Neural progenitor cell (in vitro differentiated cells): ENCODE measurements at regions not wholly inside any gene's neighbourhood (a gene's known extent, or its start where the extent isn't known, plus 50 kb on each side); places are given as distances from the start of the nearest gene placed in this dataset.

Experiments used
- DNase-seq: peaks from one replicate; pipeline ENCODE4 v3.0.0-alpha.2; 2016; ENCODE audit warnings: low spot score
- H2AFZ ChIP-seq: fragments of 200-600 bp; sonication (generic); replicated peaks from 2 replicates; pipeline ENCODE4 v1.6.1; 2016; ENCODE audit warnings: antibody characterized with exemption
- H3F3A ChIP-seq: fragments of 200-600 bp; sonication (generic); 2 replicates; pipeline ENCODE4 v1.6.1; 2016; ENCODE audit warnings: antibody characterized with exemption, low read depth
- H3K27ac ChIP-seq: fragments of 200-600 bp; sonication (generic); 2 replicates; pipeline ENCODE4 v1.5.1; 2016; ENCODE audit warnings: mild to moderate bottlenecking
- H3K27me3 ChIP-seq: fragments of 200-600 bp; sonication (generic); 2 replicates; pipeline ENCODE4 v1.6.1; 2016; ENCODE audit warnings: mild to moderate bottlenecking, moderate library complexity
- H3K36me3 ChIP-seq: fragments of 200-600 bp; sonication (generic); 2 replicates; pipeline ENCODE4 v1.5.1; 2016
- H3K4me1 ChIP-seq: fragments of 200-600 bp; sonication (generic); 2 replicates; pipeline ENCODE4 v1.6.1; 2016; ENCODE audit warnings: mixed run types
- H3K4me2 ChIP-seq: fragments of 200-600 bp; sonication (generic); 2 replicates; pipeline ENCODE4 v1.6.1; 2016
- H3K4me3 ChIP-seq: fragments of 200-600 bp; sonication (generic); 2 replicates; pipeline ENCODE4 v1.5.1; 2016
- H3K79me2 ChIP-seq: fragments of 200-600 bp; sonication (generic); 2 replicates; pipeline ENCODE4 v1.6.1; 2016; ENCODE audit warnings: low read depth
- H3K9ac ChIP-seq: fragments of 200-600 bp; sonication (generic); 2 replicates; pipeline ENCODE4 v1.6.1; 2016
- H3K9me3 ChIP-seq: fragments of 200-600 bp; sonication (generic); 2 replicates; pipeline ENCODE4 v1.5.1; 2016; ENCODE audit warnings: low read depth
- H4K20me1 ChIP-seq: fragments of 200-600 bp; sonication (generic); 2 replicates; pipeline ENCODE4 v1.6.1; 2016; ENCODE audit warnings: low read depth
- H3K27ac Mint-ChIP-seq: 3 replicates; pipeline ENCODE4 v1.8.0; 2021; ENCODE audit warnings: mixed read lengths
- H3K27me3 Mint-ChIP-seq: 2 replicates; pipeline ENCODE4 v1.8.0; 2022; ENCODE audit warnings: low read depth, mild to moderate bottlenecking, inconsistent platforms, moderate library complexity, mixed read lengths; ENCODE audit not compliant: insufficient read depth
- H3K36me3 Mint-ChIP-seq: 3 replicates; pipeline ENCODE4 v1.8.0; 2021; ENCODE audit warnings: mixed read lengths
- H3K4me1 Mint-ChIP-seq: 3 replicates; pipeline ENCODE4 v1.8.0; 2021; ENCODE audit warnings: mixed read lengths
- H3K4me3 Mint-ChIP-seq: 3 replicates; pipeline ENCODE4 v1.8.0; 2021; ENCODE audit warnings: mild to moderate bottlenecking, moderate library complexity, mixed read lengths
- H3K9me3 Mint-ChIP-seq: 3 replicates; pipeline ENCODE4 v1.8.0; 2020; ENCODE audit warnings: mixed read lengths
- CTCF ChIP-seq: fragments of 200-600 bp; sonication (generic); IDR thresholded peaks from 2 replicates; pipeline ENCODE4 v1.5.1; 2017; ENCODE audit warnings: antibody characterized with exemption, mild to moderate bottlenecking
- EZH2 ChIP-seq: fragments of 200-600 bp; sonication (generic); IDR thresholded peaks from 2 replicates; pipeline ENCODE4 v1.6.1; 2017; ENCODE audit warnings: antibody characterized with exemption, mild to moderate bottlenecking, moderate library complexity
- EZH2phosphoT487 ChIP-seq: fragments of 200-600 bp; sonication (generic); IDR thresholded peaks from 2 replicates; pipeline ENCODE4 v1.6.1; 2017; ENCODE audit warnings: antibody characterized with exemption

DNA sequence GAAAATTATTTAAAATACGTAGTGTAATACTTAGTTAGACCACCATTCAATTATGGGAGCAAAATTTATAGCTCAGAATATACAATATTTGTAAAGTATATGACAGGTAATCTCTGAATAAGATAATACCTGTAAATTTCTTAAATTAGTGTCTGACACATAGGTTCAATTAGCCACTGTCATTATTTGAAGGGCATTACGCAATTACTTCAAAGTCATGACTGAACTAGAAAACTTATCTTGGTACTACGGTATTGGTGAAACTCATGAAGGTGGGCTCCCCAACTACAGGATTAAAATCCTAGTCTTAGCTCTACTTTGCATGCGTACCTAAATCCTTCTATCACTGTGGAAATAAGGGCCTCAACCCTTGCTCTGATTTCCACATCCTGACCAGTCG lies 860.7 kb downstream of the PCDH19 start:
- peaks cover 13% of the 10 kb centered on the region for H3K9me3 ChIP-seq
- no peak for TF ChIP-seq EZH2
- TF ChIP-seq CTCF, result no peak
- TF ChIP-seq EZH2phosphoT487, result no peak
- H3K4me1 ChIP-seq, result no peaks in the 10 kb centered on the region
- no peak overlapping the region for H3K9ac ChIP-seq
- Mint-ChIP-seq H3K4me3 (no peak overlapping the region), H3K36me3 (no peaks in the 10 kb centered on the region), H3K27ac (no peak overlapping the region), H3K4me1 (no peaks in the 10 kb centered on the region), H3K9me3 (no peaks in the 10 kb centered on the region), H3K27me3 (no peaks in the 10 kb centered on the region)
- H3K27me3 ChIP-seq, result no peaks in the 10 kb centered on the region
- H2AFZ ChIP-seq, result no peak overlapping the region
- H3K36me3 ChIP-seq, result no peaks in the 10 kb centered on the region
- H3K4me3 ChIP-seq, result no peak overlapping the region
- H3K4me2 ChIP-seq, result no peak overlapping the region
- H3K27ac ChIP-seq, result no peak overlapping the region
- no peaks in the 10 kb centered on the region for H4K20me1 ChIP-seq
- H3K79me2 ChIP-seq, result no peaks in the 10 kb centered on the region
- H3F3A ChIP-seq, result no peaks in the 10 kb centered on the region
- no peak for DNase-seq

GRCh38 chrX:99522450-99522849 lies 887.6 kb downstream of the PCDH19 start:
- no peak overlapping the region for H3K9ac ChIP-seq
- H3K4me3 ChIP-seq, result no peak overlapping the region
- H3K79me2 ChIP-seq, result no peaks in the 10 kb centered on the region
- peaks cover 11% of the 10 kb centered on the region for H3K9me3 ChIP-seq
- no peaks in the 10 kb centered on the region for H3F3A ChIP-seq
- H3K4me1 ChIP-seq, result no peaks in the 10 kb centered on the region
- no peak overlapping the region for H2AFZ ChIP-seq
- no peaks in the 10 kb centered on the region for H3K9me3 Mint-ChIP-seq
- TF ChIP-seq EZH2 (no peak), EZH2phosphoT487 (no peak), CTCF (no peak)
- H3K27ac ChIP-seq, result no peak overlapping the region
- no peak overlapping the region for H3K27ac Mint-ChIP-seq
- no peak overlapping the region for H3K4me2 ChIP-seq
- no peaks in the 10 kb centered on the region for H3K36me3 ChIP-seq
- no peaks in the 10 kb centered on the region for H4K20me1 ChIP-seq
- DNase-seq, result no peak
- no peaks in the 10 kb centered on the region for H3K36me3 Mint-ChIP-seq
- H3K4me1 Mint-ChIP-seq, result no peaks in the 10 kb centered on the region
- no peak overlapping the region for H3K4me3 Mint-ChIP-seq
- H3K27me3 ChIP-seq, result no peaks in the 10 kb centered on the region
- no peaks in the 10 kb centered on the region for H3K27me3 Mint-ChIP-seq

- H3K4me3 Mint-ChIP-seq, result no peak overlapping the region
- Histone ChIP-seq H3K27me3 (no peaks in the 10 kb centered on the region), H3K9ac (no peak overlapping the region), H3K4me2 (no peak overlapping the region), H3K36me3 (peaks cover 3% of the 10 kb centered on the region), H3K27ac (no peak overlapping the region), H3K4me3 (no peak overlapping the region), H3K4me1 (no peaks in the 10 kb centered on the region), H3F3A (no peaks in the 10 kb centered on the region), H3K79me2 (no peaks in the 10 kb centered on the region), H4K20me1 (no peaks in the 10 kb centered on the region), H2AFZ (no peak overlapping the region), H3K9me3 (no peaks in the 10 kb centered on the region)
- H3K4me1 Mint-ChIP-seq, result no peaks in the 10 kb centered on the region
- H3K36me3 Mint-ChIP-seq, result no peaks in the 10 kb centered on the region
- TF ChIP-seq EZH2phosphoT487, result no peak
- TF ChIP-seq EZH2, result no peak
- no peak for TF ChIP-seq CTCF
- no peaks in the 10 kb centered on the region for H3K9me3 Mint-ChIP-seq
- no peak overlapping the region for H3K27ac Mint-ChIP-seq
- H3K27me3 Mint-ChIP-seq, result no peaks in the 10 kb centered on the region
- no peak for DNase-seq
Measured at GRCh38 chrX:99507768-99508167, 902.3 kb downstream of the PCDH19 start.

GRCh38 chrX:99495453-99495852 lies 914.6 kb downstream of the PCDH19 start:
- H3K27ac Mint-ChIP-seq, result no peak overlapping the region

More at GRCh38 chrX:99495453-99495852, 914.6 kb downstream of the PCDH19 start:
- H3K9ac ChIP-seq, result no peak overlapping the region
- H3F3A ChIP-seq, result no peaks in the 10 kb centered on the region
- H3K4me3 Mint-ChIP-seq, result no peak overlapping the region
- peaks cover 2% of the 10 kb centered on the region for H3K27me3 Mint-ChIP-seq
- H3K36me3 ChIP-seq, result no peaks in the 10 kb centered on the region
- peaks cover 7% of the 10 kb centered on the region for H3K9me3 Mint-ChIP-seq
- H3K4me2 ChIP-seq, result no peak overlapping the region
- H3K36me3 Mint-ChIP-seq, result no peaks in the 10 kb centered on the region
- no peaks in the 10 kb centered on the region for H4K20me1 ChIP-seq
- H2AFZ ChIP-seq, result no peak overlapping the region
- no peak for DNase-seq
- H3K4me1 Mint-ChIP-seq, result no peaks in the 10 kb centered on the region
- no peaks in the 10 kb centered on the region for H3K27me3 ChIP-seq
- no peaks in the 10 kb centered on the region for H3K9me3 ChIP-seq
- H3K4me3 ChIP-seq, result no peak overlapping the region
- no peaks in the 10 kb centered on the region for H3K79me2 ChIP-seq
- TF ChIP-seq EZH2phosphoT487 (no peak), CTCF (no peak), EZH2 (no peak)
- no peaks in the 10 kb centered on the region for H3K4me1 ChIP-seq
- no peak overlapping the region for H3K27ac ChIP-seq
